ENCODE measurements at regions not wholly inside any gene's neighbourhood (a gene's known extent, or its start where the extent isn't known, plus 50 kb on each side); places are given as distances from the start of the nearest gene placed in this dataset.

GRCh38 chr6:91877994-91878393 is 1291.1 kb upstream of the MAP3K7 start:
- H3K36me3 ChIP-seq (ENCODE audit: control insufficient read depth in 4 of 4, insufficient read depth in 3 of 4, low read depth in 1 of 4, low read length in 3 of 4) = no peaks in the 10 kb centered on the region
- no peak overlapping the region for H3K9ac ChIP-seq (ENCODE audit: low read depth in 1 of 2, low read length in 2 of 2)
- no peak for DNase-seq (ENCODE audit: low spot score)
- H3K4me1 ChIP-seq (ENCODE audit: control insufficient read depth in 4 of 4, insufficient read depth in 4 of 4, low read length in 3 of 4) = no peaks in the 10 kb centered on the region
- H3K9me3 ChIP-seq (ENCODE audit: control insufficient read depth in 4 of 4, low read length in 3 of 4) = no peaks in the 10 kb centered on the region
- no peak overlapping the region for H3K4me3 ChIP-seq (ENCODE audit: low read depth in 1 of 3, low read length in 3 of 3)
- H3K27ac ChIP-seq (ENCODE audit: low read depth in 1 of 2, low read length in 2 of 2) = no peak overlapping the region
- 57% methylated on average over 1 of the region's 1 CpG for WGBS
- no peaks in the 10 kb centered on the region for H3K27me3 ChIP-seq (ENCODE audit: control insufficient read depth in 4 of 4, insufficient read depth in 4 of 4, low read length in 3 of 4)
- TF ChIP-seq, protein P1, sequence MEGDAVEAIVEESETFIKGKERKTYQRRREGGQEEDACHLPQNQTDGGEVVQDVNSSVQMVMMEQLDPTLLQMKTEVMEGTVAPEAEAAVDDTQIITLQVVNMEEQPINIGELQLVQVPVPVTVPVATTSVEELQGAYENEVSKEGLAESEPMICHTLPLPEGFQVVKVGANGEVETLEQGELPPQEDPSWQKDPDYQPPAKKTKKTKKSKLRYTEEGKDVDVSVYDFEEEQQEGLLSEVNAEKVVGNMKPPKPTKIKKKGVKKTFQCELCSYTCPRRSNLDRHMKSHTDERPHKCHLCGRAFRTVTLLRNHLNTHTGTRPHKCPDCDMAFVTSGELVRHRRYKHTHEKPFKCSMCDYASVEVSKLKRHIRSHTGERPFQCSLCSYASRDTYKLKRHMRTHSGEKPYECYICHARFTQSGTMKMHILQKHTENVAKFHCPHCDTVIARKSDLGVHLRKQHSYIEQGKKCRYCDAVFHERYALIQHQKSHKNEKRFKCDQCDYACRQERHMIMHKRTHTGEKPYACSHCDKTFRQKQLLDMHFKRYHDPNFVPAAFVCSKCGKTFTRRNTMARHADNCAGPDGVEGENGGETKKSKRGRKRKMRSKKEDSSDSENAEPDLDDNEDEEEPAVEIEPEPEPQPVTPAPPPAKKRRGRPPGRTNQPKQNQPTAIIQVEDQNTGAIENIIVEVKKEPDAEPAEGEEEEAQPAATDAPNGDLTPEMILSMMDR (IDR thresholded peaks at IDR 0.05; ENCODE audit: low read depth, low read length, missing input control) = no peak

GRCh38 chr6:91874971-91875370 is 1288.1 kb upstream of the MAP3K7 start:
- Histone ChIP-seq H3K36me3 (ENCODE audit: control insufficient read depth in 4 of 4, insufficient read depth in 3 of 4, low read depth in 1 of 4, low read length in 3 of 4) (no peaks in the 10 kb centered on the region), H3K27me3 (ENCODE audit: control insufficient read depth in 4 of 4, insufficient read depth in 4 of 4, low read length in 3 of 4) (no peaks in the 10 kb centered on the region), H3K4me1 (ENCODE audit: control insufficient read depth in 4 of 4, insufficient read depth in 4 of 4, low read length in 3 of 4) (no peaks in the 10 kb centered on the region), H3K27ac (ENCODE audit: low read depth in 1 of 2, low read length in 2 of 2) (no peak overlapping the region), H3K9me3 (ENCODE audit: control insufficient read depth in 4 of 4, low read length in 3 of 4) (no peaks in the 10 kb centered on the region), H3K9ac (ENCODE audit: low read depth in 1 of 2, low read length in 2 of 2) (no peak overlapping the region), H3K4me3 (ENCODE audit: low read depth in 1 of 3, low read length in 3 of 3) (no peak overlapping the region)
- DNase-seq (ENCODE audit: low spot score) = no peak
- no peak for TF ChIP-seq EGR1 (IDR thresholded peaks at IDR 0.05; ENCODE audit: low read depth in 2 of 2)
- TF ChIP-seq GABPA (IDR thresholded peaks at IDR 0.05 in 1 of 2, conservative IDR thresholded peaks at IDR 0.05 in 1 of 2) = no peak
- no peak for TF ChIP-seq RAD21 (IDR thresholded peaks at IDR 0.05)
- TF ChIP-seq, protein P2, sequence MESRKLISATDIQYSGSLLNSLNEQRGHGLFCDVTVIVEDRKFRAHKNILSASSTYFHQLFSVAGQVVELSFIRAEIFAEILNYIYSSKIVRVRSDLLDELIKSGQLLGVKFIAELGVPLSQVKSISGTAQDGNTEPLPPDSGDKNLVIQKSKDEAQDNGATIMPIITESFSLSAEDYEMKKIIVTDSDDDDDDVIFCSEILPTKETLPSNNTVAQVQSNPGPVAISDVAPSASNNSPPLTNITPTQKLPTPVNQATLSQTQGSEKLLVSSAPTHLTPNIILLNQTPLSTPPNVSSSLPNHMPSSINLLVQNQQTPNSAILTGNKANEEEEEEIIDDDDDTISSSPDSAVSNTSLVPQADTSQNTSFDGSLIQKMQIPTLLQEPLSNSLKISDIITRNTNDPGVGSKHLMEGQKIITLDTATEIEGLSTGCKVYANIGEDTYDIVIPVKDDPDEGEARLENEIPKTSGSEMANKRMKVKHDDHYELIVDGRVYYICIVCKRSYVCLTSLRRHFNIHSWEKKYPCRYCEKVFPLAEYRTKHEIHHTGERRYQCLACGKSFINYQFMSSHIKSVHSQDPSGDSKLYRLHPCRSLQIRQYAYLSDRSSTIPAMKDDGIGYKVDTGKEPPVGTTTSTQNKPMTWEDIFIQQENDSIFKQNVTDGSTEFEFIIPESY (IDR thresholded peaks at IDR 0.05) = no peak
- no peak for TF ChIP-seq SP1 (IDR thresholded peaks at IDR 0.05)
- TF ChIP-seq, protein P1 (IDR thresholded peaks at IDR 0.05; ENCODE audit: low read depth, low read length, missing input control) = no peak
- TF ChIP-seq HNF4A (conservative IDR thresholded peaks at IDR 0.05) = no peak
- TF ChIP-seq FOXA2 (IDR thresholded peaks at IDR 0.05) = no peak
- no peak for TF ChIP-seq HNF4G (IDR thresholded peaks at IDR 0.05)
- TF ChIP-seq REST (IDR thresholded peaks at IDR 0.05) = no peak
- no peak for TF ChIP-seq MAX (IDR thresholded peaks at IDR 0.05)
- WGBS = 71% methylated on average over 3 of the region's 3 CpGs

Measured in liver (tissue), 8 donors.